ENCODE measurements at regions not wholly inside any gene's neighbourhood (a gene's known extent, or its start where the extent isn't known, plus 50 kb on each side); places are given as distances from the start of the nearest gene placed in this dataset.

- H3K9me3 ChIP-seq, result no peaks in the 10 kb centered on the region
- TF ChIP-seq POLR2A (IDR thresholded peaks at IDR 0.05), result no peak
- TF ChIP-seq, protein P1, sequence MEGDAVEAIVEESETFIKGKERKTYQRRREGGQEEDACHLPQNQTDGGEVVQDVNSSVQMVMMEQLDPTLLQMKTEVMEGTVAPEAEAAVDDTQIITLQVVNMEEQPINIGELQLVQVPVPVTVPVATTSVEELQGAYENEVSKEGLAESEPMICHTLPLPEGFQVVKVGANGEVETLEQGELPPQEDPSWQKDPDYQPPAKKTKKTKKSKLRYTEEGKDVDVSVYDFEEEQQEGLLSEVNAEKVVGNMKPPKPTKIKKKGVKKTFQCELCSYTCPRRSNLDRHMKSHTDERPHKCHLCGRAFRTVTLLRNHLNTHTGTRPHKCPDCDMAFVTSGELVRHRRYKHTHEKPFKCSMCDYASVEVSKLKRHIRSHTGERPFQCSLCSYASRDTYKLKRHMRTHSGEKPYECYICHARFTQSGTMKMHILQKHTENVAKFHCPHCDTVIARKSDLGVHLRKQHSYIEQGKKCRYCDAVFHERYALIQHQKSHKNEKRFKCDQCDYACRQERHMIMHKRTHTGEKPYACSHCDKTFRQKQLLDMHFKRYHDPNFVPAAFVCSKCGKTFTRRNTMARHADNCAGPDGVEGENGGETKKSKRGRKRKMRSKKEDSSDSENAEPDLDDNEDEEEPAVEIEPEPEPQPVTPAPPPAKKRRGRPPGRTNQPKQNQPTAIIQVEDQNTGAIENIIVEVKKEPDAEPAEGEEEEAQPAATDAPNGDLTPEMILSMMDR (IDR thresholded peaks at IDR 0.05 in 4 of 5, conservative IDR thresholded peaks at IDR 0.05 in 1 of 5), result no peak
- ATAC-seq, result no peak
- no peak overlapping the region for H3K27ac ChIP-seq
- no peaks in the 10 kb centered on the region for H3K36me3 ChIP-seq
- H3K4me3 ChIP-seq, result no peak overlapping the region
- intact Hi-C loops (cut with DNase I; ENCODE audit: low total_unique reads), result no loop called here
- H3K4me1 ChIP-seq, result no peaks in the 10 kb centered on the region
- DNase-seq, result no peak
- H3K27me3 ChIP-seq, result peaks cover 5 to 18% (median 8%) of the 10 kb centered on the region in 3 donors
- in situ Hi-C loops (cut with MboI; ENCODE audit: low sequenced_read_pairs in 4 of 4), result no loop called here
Measured at GRCh38 chr13:111526922-111527321, 206.5 kb downstream of the TEX29 start.

DNA sequence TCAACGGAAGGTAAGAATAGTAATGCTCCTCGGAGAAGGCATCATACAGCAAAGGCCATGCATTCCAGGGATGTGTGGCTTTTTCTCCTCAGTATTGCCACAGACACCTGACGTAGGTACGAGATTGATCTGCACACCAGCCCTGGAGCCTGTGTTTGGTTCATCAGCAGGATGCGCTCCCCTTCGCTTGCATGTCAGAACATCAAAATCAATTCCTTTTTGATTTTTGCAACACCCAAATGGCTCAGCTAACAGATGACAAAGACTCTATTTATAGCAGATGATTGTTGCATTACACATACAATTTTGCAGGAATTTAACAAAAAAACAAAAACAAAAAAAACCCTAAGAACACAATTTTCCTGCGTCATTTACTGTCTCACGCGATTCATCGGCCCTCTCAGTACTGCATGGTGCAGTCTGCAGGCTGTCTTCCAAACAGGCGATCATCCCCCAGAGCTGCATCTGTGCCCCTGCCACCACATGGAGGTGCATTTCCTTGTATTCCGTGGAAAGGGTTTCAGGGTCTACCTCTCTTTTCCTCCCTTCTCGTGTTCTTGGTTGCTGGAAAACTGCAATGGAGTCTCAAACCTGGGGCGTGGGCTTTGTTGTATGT lies 207.3 kb downstream of the TEX29 start:
- Histone ChIP-seq H3K4me1 (no peaks in the 10 kb centered on the region), H3K27ac (no peak overlapping the region), H3K27me3 (peaks cover 7 to 18% (median 15%) of the 10 kb centered on the region in 3 donors), H3K4me3 (no peak overlapping the region), H3K36me3 (no peaks in the 10 kb centered on the region), H3K9me3 (no peaks in the 10 kb centered on the region)
- in situ Hi-C loops (cut with MboI; ENCODE audit: low sequenced_read_pairs in 4 of 4) (no loop called here), intact Hi-C loops (cut with DNase I; ENCODE audit: low total_unique reads) (no loop called here)
- no peak for DNase-seq
- no peak for TF ChIP-seq POLR2A (IDR thresholded peaks at IDR 0.05)
- TF ChIP-seq, protein P1 (IDR thresholded peaks at IDR 0.05 in 4 of 5, conservative IDR thresholded peaks at IDR 0.05 in 1 of 5), result no peak
- ATAC-seq, result no peak

DNA sequence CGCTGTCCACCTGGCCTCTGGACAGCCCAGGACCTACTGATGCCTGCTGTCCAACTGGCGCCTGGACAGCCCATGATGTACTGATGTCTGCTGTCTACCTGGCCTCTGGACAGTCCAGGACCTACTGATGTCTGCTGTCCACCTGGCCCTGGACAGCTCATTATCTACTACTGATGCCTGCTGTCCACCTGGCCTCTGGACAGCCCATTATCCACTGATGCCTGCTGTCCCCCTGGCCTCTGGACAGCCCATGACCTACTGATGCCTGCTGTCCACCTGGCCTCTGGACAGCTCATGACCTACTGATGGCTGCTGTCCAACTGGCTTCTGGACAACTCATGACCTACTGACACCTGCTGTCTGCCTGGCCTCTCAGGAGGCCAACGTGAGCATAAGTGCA lies 208.1 kb downstream of the TEX29 start:
- Histone ChIP-seq H3K4me3 (no peak overlapping the region), H3K27me3 (peaks cover 9 to 21% (median 18%) of the 10 kb centered on the region in 3 donors), H3K9me3 (no peaks in the 10 kb centered on the region), H3K36me3 (no peaks in the 10 kb centered on the region), H3K4me1 (no peaks in the 10 kb centered on the region), H3K27ac (no peak overlapping the region)
- ATAC-seq (no peak), DNase-seq (no peak)
- in situ Hi-C loops (cut with MboI; ENCODE audit: low sequenced_read_pairs in 4 of 4) (no loop called here), intact Hi-C loops (cut with DNase I; ENCODE audit: low total_unique reads) (no loop called here)
- TF ChIP-seq, protein P1 (IDR thresholded peaks at IDR 0.05 in 4 of 5, conservative IDR thresholded peaks at IDR 0.05 in 1 of 5), result no peak
- TF ChIP-seq POLR2A (IDR thresholded peaks at IDR 0.05), result no peak

- no peak for DNase-seq
- intact Hi-C loops (cut with DNase I; ENCODE audit: low total_unique reads), result no loop called here
- in situ Hi-C loops (cut with MboI; ENCODE audit: low sequenced_read_pairs in 4 of 4), result no loop called here
- no peak overlapping the region for H3K27ac ChIP-seq
- no peaks in the 10 kb centered on the region for H3K36me3 ChIP-seq
- H3K27me3 ChIP-seq, result peaks cover 26 to 38% (median 32%) of the 10 kb centered on the region in 3 donors
- no peak for TF ChIP-seq POLR2A (IDR thresholded peaks at IDR 0.05)
- TF ChIP-seq, protein P1 (IDR thresholded peaks at IDR 0.05 in 4 of 5, conservative IDR thresholded peaks at IDR 0.05 in 1 of 5), result no peak
- H3K4me3 ChIP-seq, result no peak overlapping the region
- ATAC-seq, result no peak
- no peaks in the 10 kb centered on the region for H3K4me1 ChIP-seq
- H3K9me3 ChIP-seq, result no peaks in the 10 kb centered on the region
Measured at GRCh38 chr13:111530137-111530870, 209.9 kb downstream of the TEX29 start.
